OCI-LY7 (cell line): ENCODE measurements at regions not wholly inside any gene's neighbourhood (a gene's known extent, or its start where the extent isn't known, plus 50 kb on each side); places are given as distances from the start of the nearest gene placed in this dataset.
A peak's percentile ranks its signal among the peaks of the same experiment; 100 is the strongest.

ENCODE experiments used
- BruUV-seq: library from RNA; stranded (reverse); fragments of 400-500 nt; replicated peaks from 2 replicates; lab custom pipeline; 2021; lab: Mats Ljungman, UMichigan
- CTCF ChIA-PET: fragments of 300-600 bp; sonication (Branson Sonifier 250); formaldehyde crosslinking; loops from one replicate; lab custom pipeline; 2022; ENCODE audit warnings: antibody characterized with exemption; ENCODE audit not compliant: unreplicated experiment; lab: Charles Lee
- POLR2A ChIA-PET: fragments of 300-600 bp; sonication (Branson Sonifier 250); formaldehyde crosslinking; loops from one replicate; lab custom pipeline; 2022; ENCODE audit warnings: antibody characterized with exemption; lab: Charles Lee
- DNase-seq: peaks from one replicate; pipeline ENCODE4 v3.0.0-alpha.2; 2015; ENCODE audit warnings: low spot score
- H2AFZ ChIP-seq: fragments of 200-600 bp; sonication (generic), shearing (Covaris generic); 2 replicates; pipeline ENCODE4 v1.6.1; 2014; ENCODE audit warnings: mild to moderate bottlenecking, antibody characterized with exemption, low read length, moderate library complexity
- H3K27ac ChIP-seq: fragments of 200-600 bp; sonication (generic); 2 replicates; pipeline ENCODE4 v1.5.1; 2014; ENCODE audit warnings: mixed run types, low read depth, mild to moderate bottlenecking, moderate library complexity, low read length, inconsistent platforms; ENCODE audit not compliant: poor library complexity, severe bottlenecking
- H3K36me3 ChIP-seq: fragments of 200-600 bp; sonication (generic); 2 replicates; pipeline ENCODE4 v1.6.1; 2014; ENCODE audit warnings: mild to moderate bottlenecking, antibody characterized with exemption, low read length, moderate library complexity, mixed read lengths; ENCODE audit not compliant: insufficient read depth
- H3K4me1 ChIP-seq: fragments of 200-600 bp; sonication (generic); 2 replicates; pipeline ENCODE4 v1.5.1; 2014; ENCODE audit warnings: mild to moderate bottlenecking, low read length; ENCODE audit not compliant: insufficient read depth, poor library complexity, severe bottlenecking
- H3K4me2 ChIP-seq: fragments of 200-600 bp; sonication (generic); 2 replicates; pipeline ENCODE4 v1.6.1; 2014; ENCODE audit warnings: mild to moderate bottlenecking, low read length
- H3K4me3 ChIP-seq: fragments of 200-600 bp; sonication (generic); 2 replicates; pipeline ENCODE4 v1.5.1; 2014; ENCODE audit warnings: mild to moderate bottlenecking, low read depth, low read length; ENCODE audit not compliant: poor library complexity, severe bottlenecking
- H3K79me2 ChIP-seq: fragments of 200-600 bp; sonication (generic); 2 replicates; pipeline ENCODE4 v1.6.1; 2016; ENCODE audit warnings: low read depth, mild to moderate bottlenecking, low read length, moderate library complexity, mixed read lengths; ENCODE audit not compliant: insufficient read depth
- H3K9me2 ChIP-seq: fragments of 200-600 bp; sonication (generic); 2 replicates; pipeline ENCODE4 v1.6.1; 2016; ENCODE audit warnings: mild to moderate bottlenecking, low read length, mixed read lengths; ENCODE audit not compliant: insufficient read depth
- H3K9me3 ChIP-seq: fragments of 200-600 bp; sonication (generic); 2 replicates; pipeline ENCODE4 v1.6.1; 2014; ENCODE audit warnings: mild to moderate bottlenecking, mixed run types, low read length, mixed read lengths
- H4K20me1 ChIP-seq: fragments of 200-600 bp; sonication (generic); 2 replicates; pipeline ENCODE4 v1.6.1; 2014; ENCODE audit warnings: mild to moderate bottlenecking, antibody characterized with exemption, low read length, moderate library complexity, mixed read lengths; ENCODE audit not compliant: insufficient read depth
- CTCF ChIP-seq: fragments of 200-600 bp; sonication (generic); conservative IDR thresholded peaks from 2 replicates; pipeline ENCODE4 v1.5.1; 2014; ENCODE audit warnings: mild to moderate bottlenecking, antibody characterized with exemption, low read length, moderate library complexity, mixed read lengths
- EZH2phosphoT487 ChIP-seq: fragments of 200-600 bp; sonication (generic); IDR thresholded peaks from 2 replicates; pipeline ENCODE4 v1.6.1; 2018; ENCODE audit warnings: low read depth, borderline replicate concordance, mild to moderate bottlenecking, mixed run types, antibody characterized with exemption, low read length, moderate library complexity, mixed read lengths
- intact Hi-C: fragments of 100-400 bp; cut with micrococcal nuclease; formaldehyde crosslinking; loops from one replicate; pipeline ENCODE4 v1.10.0; 2022; ENCODE audit not compliant: unreplicated experiment

- H3K27ac ChIP-seq = no peak overlapping the region
- ChIA-PET POLR2A (interaction anchor here (0.6 to 1.7 kb wide), 4 partner anchors 10 to 40 kb away, joined by 3 to 5 read pairs (median 5); no protein-coding TSS in a partner anchor), CTCF (no interaction called here)
- no peak for TF ChIP-seq CTCF
- TF ChIP-seq EZH2phosphoT487 = no peak
- no peaks in the 10 kb centered on the region for H3K36me3 ChIP-seq
- H3K4me1 ChIP-seq = peaks cover 14% of the 10 kb centered on the region
- intact Hi-C loops = no loop called here
- no peak overlapping the region for H3K4me3 ChIP-seq
- no peaks in the 10 kb centered on the region for H3K9me2 ChIP-seq
- H3K4me2 ChIP-seq = no peak overlapping the region
- no peaks in the 10 kb centered on the region for H4K20me1 ChIP-seq
- no peak for DNase-seq
- BruUV-seq = no TSS peak
- no peaks in the 10 kb centered on the region for H3K9me3 ChIP-seq
- H2AFZ ChIP-seq = peak overlapping the region; percentile 69; the same call in 1 of the 2 replicates
- H3K79me2 ChIP-seq = no peaks in the 10 kb centered on the region
Measured at GRCh38 chr6:137793805-137794515, 73.1 kb upstream of the TNFAIP3 start.

- Histone ChIP-seq H3K9me3 (no peaks in the 10 kb centered on the region), H3K36me3 (no peaks in the 10 kb centered on the region), H3K79me2 (no peaks in the 10 kb centered on the region), H3K4me3 (no peak overlapping the region), H4K20me1 (no peaks in the 10 kb centered on the region), H3K4me1 (peaks cover 14% of the 10 kb centered on the region), H3K4me2 (0 out of 2 replicates have a peak overlapping the region, but pooled peaks have one; percentile 7), H2AFZ (peak overlapping the region; percentile 69), H3K27ac (no peak overlapping the region), H3K9me2 (no peaks in the 10 kb centered on the region)
- intact Hi-C loops = no loop called here
- CTCF ChIA-PET = no interaction called here
- POLR2A ChIA-PET = interaction anchor here (0.6 to 1.0 kb wide), 3 partner anchors 10 to 17 kb away, joined by 3 to 5 read pairs (median 3); no protein-coding TSS in a partner anchor
- DNase-seq = no peak
- BruUV-seq = no TSS peak
- TF ChIP-seq EZH2phosphoT487 = no peak
- TF ChIP-seq CTCF = no peak
Measured at GRCh38 chr6:137794516-137795201, 72.4 kb upstream of the TNFAIP3 start.
